Fibroblast of lung (primary cell): ENCODE measurements at regions not wholly inside any gene's neighbourhood (a gene's known extent, or its start where the extent isn't known, plus 50 kb on each side); places are given as distances from the start of the nearest gene placed in this dataset.

Experiments used
- DNase-seq, 2 donors: peaks; one replicate each; pipeline versions ENCODE4 v3.0.0 to v3.0.0-alpha.2; 2010; ENCODE audit warnings: low read depth in 2 of 2
- H2AFZ ChIP-seq: 2 replicates; pipeline ENCODE4 v1.5.1; 2012; ENCODE audit warnings: low read length, control low read depth, inconsistent platforms
- H3K27ac ChIP-seq: 2 replicates; pipeline ENCODE4 v1.5.1; 2011; ENCODE audit warnings: low read length, control low read depth; ENCODE audit not compliant: insufficient read depth
- H3K27me3 ChIP-seq: 2 replicates; pipeline ENCODE4 v1.5.1; 2011; ENCODE audit warnings: mild to moderate bottlenecking, low read length; ENCODE audit not compliant: control insufficient read depth, insufficient read depth
- H3K36me3 ChIP-seq: 2 replicates; pipeline ENCODE4 v1.5.1; 2011; ENCODE audit warnings: low read length; ENCODE audit not compliant: control insufficient read depth, insufficient read depth
- H3K4me1 ChIP-seq: 2 replicates; pipeline ENCODE4 v1.5.1; 2011; ENCODE audit warnings: low read length; ENCODE audit not compliant: control insufficient read depth, insufficient read depth; ENCODE audit errors: extremely low read depth
- H3K4me2 ChIP-seq: 2 replicates; pipeline ENCODE4 v1.5.1; 2011; ENCODE audit warnings: low read length, control low read depth; ENCODE audit not compliant: insufficient read depth; ENCODE audit errors: extremely low read depth
- H3K4me3 ChIP-seq, 4 experiments: fragments of 200-600 bp in 1 of 4; sonication (generic) in 1 of 4; replicated peaks in 1 of 4; 2 replicates each; pipeline ENCODE4 v1.5.1; 2011 to 2016; ENCODE audit warnings: low read length in 4 of 4, low read depth in 3 of 4, mild to moderate bottlenecking in 3 of 4, control low read depth in 2 of 4, inconsistent platforms in 1 of 4, mixed read lengths in 1 of 4; ENCODE audit not compliant: insufficient read depth in 1 of 4; ENCODE audit errors: control extremely low read depth in 1 of 4
- H3K79me2 ChIP-seq: 2 replicates; pipeline ENCODE4 v1.5.1; 2012; ENCODE audit warnings: mild to moderate bottlenecking, low read length, inconsistent platforms; ENCODE audit not compliant: control insufficient read depth, insufficient read depth
- H3K9ac ChIP-seq: 2 replicates; pipeline ENCODE4 v1.5.1; 2011; ENCODE audit warnings: mild to moderate bottlenecking, low read length, control low read depth; ENCODE audit not compliant: insufficient read depth
- H3K9me3 ChIP-seq: 2 replicates; pipeline ENCODE4 v1.5.1; 2012; ENCODE audit warnings: low read depth, low read length; ENCODE audit not compliant: control insufficient read depth, insufficient read depth
- H4K20me1 ChIP-seq: 2 replicates; pipeline ENCODE4 v1.5.1; 2011; ENCODE audit warnings: low read length; ENCODE audit not compliant: control insufficient read depth, insufficient read depth; ENCODE audit errors: extremely low read depth
- CTCF ChIP-seq, 2 donors: IDR thresholded peaks in 1 of 2; conservative IDR thresholded peaks in 1 of 2; 1 replicate in 1 of 2; 2 replicates in 1 of 2; pipeline ENCODE4 v1.5.1; 2011 to 2012; ENCODE audit warnings: low read length in 2 of 2, control low read depth in 1 of 2, inconsistent platforms in 1 of 2, low read depth in 1 of 2, mild to moderate bottlenecking in 1 of 2
- EZH2 ChIP-seq: IDR thresholded peaks from 2 replicates; pipeline ENCODE4 v1.5.1; 2012; ENCODE audit warnings: low read length, control low read depth, mild to moderate bottlenecking; ENCODE audit errors: missing control alignments

DNA sequence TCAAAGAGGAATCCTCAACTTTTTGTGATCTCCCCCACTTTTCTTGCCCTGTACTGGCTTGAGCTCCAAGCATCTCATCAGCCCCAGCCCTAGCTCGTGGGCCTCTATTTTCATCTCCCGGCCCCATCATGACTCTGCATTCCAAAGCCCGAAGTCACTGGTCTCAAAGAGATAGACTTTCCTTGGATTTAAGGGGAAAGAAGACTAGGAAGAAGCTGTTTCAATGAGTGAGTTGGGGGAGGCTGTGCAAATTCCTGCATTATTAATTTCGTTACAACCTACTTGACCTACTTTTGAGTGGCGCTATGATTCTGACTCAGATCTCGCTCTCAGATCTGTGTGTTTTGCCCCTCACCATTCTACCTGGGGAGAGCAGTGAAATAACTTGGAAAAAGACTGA, 266.6 kb upstream of the TBL1XR1 start:
- H2AFZ ChIP-seq, result no peak overlapping the region
- H3K36me3 ChIP-seq, result no peaks in the 10 kb centered on the region
- no peak overlapping the region for H3K27ac ChIP-seq
- no peaks in the 10 kb centered on the region for H4K20me1 ChIP-seq
- TF ChIP-seq EZH2 (no peak), CTCF (conservative IDR thresholded peaks at IDR 0.05 in 1 of 2, IDR thresholded peaks at IDR 0.05 in 1 of 2; ENCODE audit: low read depth in 1 of 2, low read length in 2 of 2) (no peak)
- H3K4me1 ChIP-seq, result peaks cover 16% of the 10 kb centered on the region
- no peak overlapping the region for H3K4me2 ChIP-seq
- no peaks in the 10 kb centered on the region for H3K9me3 ChIP-seq
- H3K9ac ChIP-seq, result no peak overlapping the region
- no peaks in the 10 kb centered on the region for H3K27me3 ChIP-seq
- no peak overlapping the region for H3K4me3 ChIP-seq
- H3K79me2 ChIP-seq, result no peaks in the 10 kb centered on the region
- DNase-seq, result peak; percentile 49 to 93

DNA sequence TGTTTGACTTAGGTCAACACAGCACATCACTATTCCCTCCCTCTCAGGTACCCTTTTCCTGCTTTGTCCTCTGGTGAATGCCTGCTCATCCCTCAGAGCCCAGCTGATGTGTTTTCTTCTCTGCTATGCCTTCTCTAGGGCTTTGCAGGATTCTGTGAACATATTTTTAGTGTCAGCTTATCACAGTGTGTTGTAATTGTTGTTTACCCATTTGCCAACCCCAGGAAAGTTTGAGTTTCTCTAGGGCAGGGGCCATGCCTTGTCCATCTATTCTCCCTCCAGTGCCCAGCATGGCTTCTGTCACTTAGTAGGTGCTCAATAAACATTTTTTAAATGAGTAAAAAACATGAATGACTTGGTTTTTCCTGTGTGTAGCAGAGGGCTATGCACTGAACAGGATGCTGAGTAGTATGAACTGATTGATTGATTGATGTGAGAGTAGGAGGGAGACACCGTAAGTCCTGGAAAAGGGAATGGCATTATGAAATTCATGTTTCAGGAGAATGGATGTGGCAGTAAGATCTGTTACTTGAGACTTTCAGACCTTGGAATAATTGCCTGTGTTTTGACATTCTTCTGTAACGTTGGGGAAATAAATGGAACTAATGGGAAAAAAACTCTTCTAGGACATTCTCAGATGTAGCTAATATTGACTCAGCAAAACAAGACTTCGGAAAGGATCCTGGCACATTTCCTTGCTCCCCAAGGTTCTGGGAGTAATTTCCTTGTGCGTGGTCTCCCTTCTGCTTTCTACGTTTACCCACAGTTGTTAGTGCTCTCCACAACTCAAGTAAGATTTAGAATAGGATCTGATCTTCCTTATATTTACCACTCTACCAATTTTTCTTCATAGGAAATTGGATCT, 267.3 kb upstream of the TBL1XR1 start:
- H3K79me2 ChIP-seq, result no peaks in the 10 kb centered on the region
- no peak overlapping the region for H3K4me2 ChIP-seq
- TF ChIP-seq CTCF (conservative IDR thresholded peaks at IDR 0.05 in 1 of 2, IDR thresholded peaks at IDR 0.05 in 1 of 2; ENCODE audit: low read depth in 1 of 2, low read length in 2 of 2) (no peak), EZH2 (no peak)
- no peaks in the 10 kb centered on the region for H4K20me1 ChIP-seq
- H3K9ac ChIP-seq, result no peak overlapping the region
- no peaks in the 10 kb centered on the region for H3K27me3 ChIP-seq
- H3K27ac ChIP-seq, result no peak overlapping the region
- H3K4me1 ChIP-seq, result peaks cover 13% of the 10 kb centered on the region
- DNase-seq, result no peak
- H2AFZ ChIP-seq, result no peak overlapping the region
- H3K4me3 ChIP-seq, result no peak overlapping the region
- H3K36me3 ChIP-seq, result no peaks in the 10 kb centered on the region
- H3K9me3 ChIP-seq, result no peaks in the 10 kb centered on the region

DNA sequence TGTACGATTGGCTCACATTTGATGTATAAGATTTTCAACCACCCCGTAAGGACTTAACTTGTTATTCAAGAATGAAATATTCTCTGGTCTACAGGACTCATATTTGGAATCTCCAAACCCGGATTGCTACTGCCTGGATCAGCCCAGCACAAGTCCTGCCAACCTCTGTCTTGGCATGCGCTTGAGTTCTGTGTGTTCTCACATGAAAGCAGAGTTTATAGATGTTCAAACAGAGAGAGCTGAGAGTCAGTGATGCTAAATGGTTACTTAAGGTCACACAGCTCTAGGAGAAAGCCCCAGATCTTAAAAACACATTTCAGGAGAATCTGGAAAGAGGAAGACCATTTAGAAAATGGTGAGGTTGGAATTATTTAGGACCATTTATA, 268.0 kb upstream of the TBL1XR1 start:
- Histone ChIP-seq H3K27ac (no peak overlapping the region), H3K9ac (no peak overlapping the region), H4K20me1 (no peaks in the 10 kb centered on the region), H3K27me3 (no peaks in the 10 kb centered on the region), H3K4me3 (no peak overlapping the region), H3K4me2 (no peak overlapping the region), H3K79me2 (no peaks in the 10 kb centered on the region), H3K4me1 (peaks cover 11% of the 10 kb centered on the region), H3K36me3 (no peaks in the 10 kb centered on the region), H3K9me3 (no peaks in the 10 kb centered on the region), H2AFZ (no peak overlapping the region)
- no peak for TF ChIP-seq EZH2
- TF ChIP-seq CTCF (conservative IDR thresholded peaks at IDR 0.05 in 1 of 2, IDR thresholded peaks at IDR 0.05 in 1 of 2; ENCODE audit: low read depth in 1 of 2, low read length in 2 of 2), result no peak
- no peak for DNase-seq
